ENCODE measurements at regions not wholly inside any gene's neighbourhood (a gene's known extent, or its start where the extent isn't known, plus 50 kb on each side); places are given as distances from the start of the nearest gene placed in this dataset.

GRCh38 chr5:38651806-38652205 lies 95.4 kb upstream of the LIFR start:
- peaks cover 5% of the 10 kb centered on the region for H3K9me3 Mint-ChIP-seq (ENCODE audit: unreplicated experiment)
- H3K4me3 Mint-ChIP-seq (ENCODE audit: unreplicated experiment) = no peak overlapping the region
- peaks cover 4% of the 10 kb centered on the region for H3K36me3 Mint-ChIP-seq (ENCODE audit: unreplicated experiment)
- DNase-seq = no peak
- no peak for TF ChIP-seq CTCF (IDR thresholded peaks at IDR 0.05; ENCODE audit: partially characterized antibody, unreplicated experiment)
- no peak overlapping the region for H3K27ac Mint-ChIP-seq (ENCODE audit: unreplicated experiment)
- peaks cover 2% of the 10 kb centered on the region for H3K27me3 Mint-ChIP-seq (ENCODE audit: unreplicated experiment)
- H3K4me1 Mint-ChIP-seq (ENCODE audit: low read depth, unreplicated experiment) = no peaks in the 10 kb centered on the region

GRCh38 chr5:38653389-38653788 lies 96.9 kb upstream of the LIFR start:
- Mint-ChIP-seq H3K4me1 (ENCODE audit: low read depth, unreplicated experiment) (peaks cover 1% of the 10 kb centered on the region), H3K4me3 (ENCODE audit: unreplicated experiment) (no peak overlapping the region), H3K36me3 (ENCODE audit: unreplicated experiment) (peaks cover 4% of the 10 kb centered on the region), H3K9me3 (ENCODE audit: unreplicated experiment) (peaks cover 5% of the 10 kb centered on the region), H3K27me3 (ENCODE audit: unreplicated experiment) (peaks cover 2% of the 10 kb centered on the region), H3K27ac (ENCODE audit: unreplicated experiment) (no peak overlapping the region)
- no peak for DNase-seq
- no peak for TF ChIP-seq CTCF (IDR thresholded peaks at IDR 0.05; ENCODE audit: partially characterized antibody, unreplicated experiment)

GRCh38 chr5:38655691-38656090 lies 99.2 kb upstream of the LIFR start:
- Mint-ChIP-seq H3K27me3 (ENCODE audit: unreplicated experiment) (no peaks in the 10 kb centered on the region), H3K4me1 (ENCODE audit: low read depth, unreplicated experiment) (peaks cover 5% of the 10 kb centered on the region), H3K36me3 (ENCODE audit: unreplicated experiment) (no peaks in the 10 kb centered on the region), H3K4me3 (ENCODE audit: unreplicated experiment) (no peak overlapping the region), H3K27ac (ENCODE audit: unreplicated experiment) (no peak overlapping the region), H3K9me3 (ENCODE audit: unreplicated experiment) (no peaks in the 10 kb centered on the region)
- no peak for TF ChIP-seq CTCF (IDR thresholded peaks at IDR 0.05; ENCODE audit: partially characterized antibody, unreplicated experiment)
- DNase-seq = no peak

- Mint-ChIP-seq H3K36me3 (ENCODE audit: unreplicated experiment) (no peaks in the 10 kb centered on the region), H3K4me1 (ENCODE audit: low read depth, unreplicated experiment) (peaks cover 12% of the 10 kb centered on the region), H3K27me3 (ENCODE audit: unreplicated experiment) (no peaks in the 10 kb centered on the region), H3K9me3 (ENCODE audit: unreplicated experiment) (no peaks in the 10 kb centered on the region), H3K4me3 (ENCODE audit: unreplicated experiment) (no peak overlapping the region), H3K27ac (ENCODE audit: unreplicated experiment) (no peak overlapping the region)
- no peak for TF ChIP-seq CTCF (IDR thresholded peaks at IDR 0.05; ENCODE audit: partially characterized antibody, unreplicated experiment)
- DNase-seq = no peak
Observed at GRCh38 chr5:38656568-38656967, 100.1 kb upstream of the LIFR start.

GRCh38 chr5:38657020-38657419 lies 100.6 kb upstream of the LIFR start:
- DNase-seq = no peak
- Mint-ChIP-seq H3K27ac (ENCODE audit: unreplicated experiment) (no peak overlapping the region), H3K4me3 (ENCODE audit: unreplicated experiment) (no peak overlapping the region)

More at GRCh38 chr5:38657020-38657419, 100.6 kb upstream of the LIFR start:
- no peaks in the 10 kb centered on the region for H3K36me3 Mint-ChIP-seq (ENCODE audit: unreplicated experiment)
- no peaks in the 10 kb centered on the region for H3K9me3 Mint-ChIP-seq (ENCODE audit: unreplicated experiment)
- no peak for TF ChIP-seq CTCF (IDR thresholded peaks at IDR 0.05; ENCODE audit: partially characterized antibody, unreplicated experiment)
- H3K4me1 Mint-ChIP-seq (ENCODE audit: low read depth, unreplicated experiment) = peaks cover 14% of the 10 kb centered on the region
- no peaks in the 10 kb centered on the region for H3K27me3 Mint-ChIP-seq (ENCODE audit: unreplicated experiment)

All from glutamatergic neuron (in vitro differentiated cells).